ENCODE measurements at regions not wholly inside any gene's neighbourhood (a gene's known extent, or its start where the extent isn't known, plus 50 kb on each side); places are given as distances from the start of the nearest gene placed in this dataset.

- H3K79me2 ChIP-seq (ENCODE audit: control insufficient read depth, insufficient read depth, low read length), result no peaks in the 10 kb centered on the region
- no peaks in the 10 kb centered on the region for H4K20me1 ChIP-seq (ENCODE audit: control insufficient read depth, extremely low read depth, insufficient read depth, low read length)
- H3K4me1 ChIP-seq (ENCODE audit: control insufficient read depth, extremely low read depth, insufficient read depth, low read length), result peaks cover 5% of the 10 kb centered on the region
- no peak overlapping the region for H3K27ac ChIP-seq (ENCODE audit: control insufficient read depth, insufficient read depth, low read length)
- H3K4me3 ChIP-seq (ENCODE audit: control insufficient read depth in 2 of 3, extremely low read depth in 1 of 3, insufficient read depth in 2 of 3, low read depth in 1 of 3, low read length in 3 of 3), result no peak overlapping the region
- H3K27me3 ChIP-seq (ENCODE audit: control insufficient read depth, extremely low read depth, insufficient read depth, low read length), result peaks cover 3% of the 10 kb centered on the region
- TF ChIP-seq CTCF (optimal IDR thresholded peaks at IDR 0.05 in 1 of 3, IDR thresholded peaks at IDR 0.05 in 1 of 3, conservative IDR thresholded peaks at IDR 0.05 in 1 of 3; ENCODE audit: extremely low read depth in 1 of 3, insufficient read depth in 2 of 3, low read length in 3 of 3) (no peak), EZH2 (IDR thresholded peaks at IDR 0.05; ENCODE audit: low read length) (no peak)
- H3K9me1 ChIP-seq (ENCODE audit: control insufficient read depth, extremely low read depth, insufficient read depth, low read length), result no peaks in the 10 kb centered on the region
- FAIRE-seq, result no peak
- no peak overlapping the region for H3K4me2 ChIP-seq (ENCODE audit: control insufficient read depth, extremely low read depth, insufficient read depth, low read depth, low read length)
- dilution Hi-C loops (cut with MboI; ENCODE audit: extremely low pct_ligation_motif_present, low sequenced_read_pairs), result no loop called here
- no peak overlapping the region for H3K9ac ChIP-seq (ENCODE audit: control insufficient read depth, extremely low read depth, insufficient read depth, low read length)
- no peaks in the 10 kb centered on the region for H3K36me3 ChIP-seq (ENCODE audit: control insufficient read depth in 2 of 2, extremely low read depth in 1 of 2, insufficient read depth in 2 of 2, low read length in 2 of 2)
- H2AFZ ChIP-seq (ENCODE audit: control insufficient read depth, low read length), result no peak overlapping the region
- DNase-seq (ENCODE audit: low read depth, low spot score), result no peak
- no peaks in the 10 kb centered on the region for H3K9me3 ChIP-seq (ENCODE audit: control insufficient read depth, low read depth, low read length)
These were observed 129.9 kb upstream of the ZFHX3 start for GRCh38 chr16:73177729-73178295.

- no peaks in the 10 kb centered on the region for H3K79me2 ChIP-seq (ENCODE audit: control insufficient read depth, insufficient read depth, low read length)
- H3K9ac ChIP-seq (ENCODE audit: control insufficient read depth, extremely low read depth, insufficient read depth, low read length), result no peak overlapping the region
- no peak overlapping the region for H3K4me2 ChIP-seq (ENCODE audit: control insufficient read depth, extremely low read depth, insufficient read depth, low read depth, low read length)
- H3K27me3 ChIP-seq (ENCODE audit: control insufficient read depth, extremely low read depth, insufficient read depth, low read length), result peaks cover 3% of the 10 kb centered on the region
- peaks cover 6% of the 10 kb centered on the region for H3K4me1 ChIP-seq (ENCODE audit: control insufficient read depth, extremely low read depth, insufficient read depth, low read length)
- peak; percentile 56 for DNase-seq (ENCODE audit: low read depth, low spot score)
- no peak overlapping the region for H3K27ac ChIP-seq (ENCODE audit: control insufficient read depth, insufficient read depth, low read length)
- no peak overlapping the region for H2AFZ ChIP-seq (ENCODE audit: control insufficient read depth, low read length)
- no peak for FAIRE-seq
- H3K4me3 ChIP-seq (ENCODE audit: control insufficient read depth in 2 of 3, extremely low read depth in 1 of 3, insufficient read depth in 2 of 3, low read depth in 1 of 3, low read length in 3 of 3), result no peak overlapping the region
- no peaks in the 10 kb centered on the region for H3K36me3 ChIP-seq (ENCODE audit: control insufficient read depth in 2 of 2, extremely low read depth in 1 of 2, insufficient read depth in 2 of 2, low read length in 2 of 2)
- H4K20me1 ChIP-seq (ENCODE audit: control insufficient read depth, extremely low read depth, insufficient read depth, low read length), result no peaks in the 10 kb centered on the region
- dilution Hi-C loops (cut with MboI; ENCODE audit: extremely low pct_ligation_motif_present, low sequenced_read_pairs), result no loop called here
- H3K9me3 ChIP-seq (ENCODE audit: control insufficient read depth, low read depth, low read length), result no peaks in the 10 kb centered on the region
- peak in 2 of 3 experiments; percentile 24 to 42 for TF ChIP-seq CTCF (optimal IDR thresholded peaks at IDR 0.05 in 1 of 3, IDR thresholded peaks at IDR 0.05 in 1 of 3, conservative IDR thresholded peaks at IDR 0.05 in 1 of 3; ENCODE audit: extremely low read depth in 1 of 3, insufficient read depth in 2 of 3, low read length in 3 of 3)
- no peak for TF ChIP-seq EZH2 (IDR thresholded peaks at IDR 0.05; ENCODE audit: low read length)
- H3K9me1 ChIP-seq (ENCODE audit: control insufficient read depth, extremely low read depth, insufficient read depth, low read length), result no peaks in the 10 kb centered on the region
These were observed 128.7 kb upstream of the ZFHX3 start for GRCh38 chr16:73176577-73177013.

Data from keratinocyte (primary cell).